Astrocyte (in vitro differentiated cells and primary cell): ENCODE measurements at regions not wholly inside any gene's neighbourhood (a gene's known extent, or its start where the extent isn't known, plus 50 kb on each side); places are given as distances from the start of the nearest gene placed in this dataset.

Experiments used
- DNase-seq: peaks from one replicate; pipeline ENCODE4 v3.0.0-alpha.2; 2010; ENCODE audit warnings: low read depth
- FAIRE-seq: peaks from 2 replicates; lab custom pipeline; 2011; peaks lifted over from hg19 to GRCh38; lab: Jason Lieb, UNC
- H2AFZ ChIP-seq: 2 replicates; pipeline ENCODE4 v1.6.0; 2012; ENCODE audit warnings: low read depth, low read length, inconsistent platforms
- H3K27ac ChIP-seq: 2 replicates; pipeline ENCODE4 v1.5.1; 2011; ENCODE audit warnings: low read depth, low read length, inconsistent platforms
- H3K27me3 ChIP-seq: 2 replicates; pipeline ENCODE4 v1.6.0; 2011; ENCODE audit warnings: low read length, inconsistent platforms; ENCODE audit not compliant: insufficient read depth
- H3K36me3 ChIP-seq: 2 replicates; pipeline ENCODE4 v1.5.1; 2011; ENCODE audit warnings: low read length, inconsistent platforms; ENCODE audit not compliant: insufficient read depth
- H3K4me1 ChIP-seq: 2 replicates; pipeline ENCODE4 v1.5.1; 2011; ENCODE audit warnings: low read length, inconsistent platforms; ENCODE audit not compliant: insufficient read depth
- H3K4me2 ChIP-seq: 2 replicates; pipeline ENCODE4 v1.6.0; 2012; ENCODE audit warnings: low read length, inconsistent platforms
- H3K4me3 ChIP-seq: 2 replicates; pipeline ENCODE4 v1.5.1; 2011; ENCODE audit warnings: low read depth, mild to moderate bottlenecking, low read length, inconsistent platforms; ENCODE audit not compliant: insufficient read depth
- H3K79me2 ChIP-seq: 2 replicates; pipeline ENCODE4 v1.6.0; 2012; ENCODE audit warnings: mild to moderate bottlenecking, low read length, inconsistent platforms; ENCODE audit not compliant: insufficient read depth
- H3K9ac ChIP-seq: 2 replicates; pipeline ENCODE4 v1.6.0; 2012; ENCODE audit warnings: mild to moderate bottlenecking, low read length, inconsistent platforms
- H3K9me3 ChIP-seq: 2 replicates; pipeline ENCODE4 v1.5.1; 2012; ENCODE audit warnings: low read depth, mild to moderate bottlenecking, low read length, inconsistent platforms; ENCODE audit not compliant: insufficient read depth
- H4K20me1 ChIP-seq: 2 replicates; pipeline ENCODE4 v1.6.0; 2012; ENCODE audit warnings: low read length, inconsistent platforms; ENCODE audit not compliant: insufficient read depth
- H3K27ac Mint-ChIP-seq: one replicate; pipeline ENCODE4 v1.8.0; 2021; ENCODE audit warnings: mild to moderate bottlenecking, mixed read lengths; ENCODE audit not compliant: unreplicated experiment
- H3K27me3 Mint-ChIP-seq: one replicate; pipeline ENCODE4 v1.8.0; 2021; ENCODE audit warnings: low read depth, mixed read lengths; ENCODE audit not compliant: unreplicated experiment
- H3K36me3 Mint-ChIP-seq: one replicate; pipeline ENCODE4 v1.8.0; 2021; ENCODE audit warnings: low read depth, mixed read lengths; ENCODE audit not compliant: unreplicated experiment
- H3K4me1 Mint-ChIP-seq: one replicate; pipeline ENCODE4 v1.8.0; 2021; ENCODE audit warnings: low read depth, mixed read lengths; ENCODE audit not compliant: unreplicated experiment
- H3K4me3 Mint-ChIP-seq: one replicate; pipeline ENCODE4 v1.8.0; 2021; ENCODE audit warnings: mild to moderate bottlenecking, moderate library complexity, mixed read lengths; ENCODE audit not compliant: unreplicated experiment
- H3K9me3 Mint-ChIP-seq: one replicate; pipeline ENCODE4 v1.8.0; 2021; ENCODE audit warnings: mild to moderate bottlenecking, mixed read lengths; ENCODE audit not compliant: unreplicated experiment
- CTCF ChIP-seq: IDR thresholded peaks from 2 replicates; pipeline ENCODE4 v1.5.1; 2011; ENCODE audit warnings: low read depth, mild to moderate bottlenecking, inconsistent platforms, low read length, moderate library complexity; ENCODE audit not compliant: insufficient read depth
- EZH2 ChIP-seq: IDR thresholded peaks from 2 replicates; pipeline ENCODE4 v1.6.1; 2012; ENCODE audit warnings: mild to moderate bottlenecking, low read length, inconsistent platforms; ENCODE audit not compliant: insufficient read depth

GRCh38 chr5:174312270-174312617, 266.7 kb downstream of the NSG2 start:
- Histone ChIP-seq H2AFZ (peak overlapping the region; percentile 87), H3K27ac (no peak overlapping the region), H3K4me2 (peak overlapping the region; percentile 84), H3K27me3 (no peaks in the 10 kb centered on the region), H3K36me3 (no peaks in the 10 kb centered on the region), H3K4me1 (peaks cover 4% of the 10 kb centered on the region), H3K9ac (no peak overlapping the region), H3K4me3 (peak overlapping the region; percentile 48), H3K79me2 (no peaks in the 10 kb centered on the region), H3K9me3 (no peaks in the 10 kb centered on the region), H4K20me1 (no peaks in the 10 kb centered on the region)
- Mint-ChIP-seq H3K9me3 (no peaks in the 10 kb centered on the region), H3K27me3 (peaks cover 50% of the 10 kb centered on the region), H3K4me3 (no peak overlapping the region), H3K36me3 (no peaks in the 10 kb centered on the region), H3K27ac (no peak overlapping the region), H3K4me1 (peaks cover 9% of the 10 kb centered on the region)
- DNase-seq (no peak), FAIRE-seq (no peak)
- TF ChIP-seq CTCF = no peak
- TF ChIP-seq EZH2 = no peak

DNA sequence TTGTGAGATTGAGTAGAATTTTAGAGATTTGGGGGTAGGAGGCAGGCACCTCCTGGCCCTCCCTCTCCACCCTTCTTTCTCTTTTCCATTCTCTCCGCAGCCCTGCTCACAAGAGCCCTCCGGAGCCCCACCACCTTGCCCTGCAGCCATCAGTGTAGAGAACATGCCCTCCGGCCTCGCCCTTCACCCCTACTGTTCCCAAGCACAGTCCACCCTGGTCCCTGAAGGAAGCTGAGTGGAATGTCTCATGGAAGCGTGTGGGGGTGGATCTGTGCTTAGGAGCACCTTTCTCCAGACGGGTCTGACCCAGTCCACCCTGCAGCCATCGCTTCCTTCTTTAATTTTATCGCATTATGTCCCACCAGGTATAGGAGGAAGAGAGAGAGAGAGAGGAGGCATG, 267.1 kb downstream of the NSG2 start:
- H2AFZ ChIP-seq = no peak overlapping the region
- no peaks in the 10 kb centered on the region for H3K79me2 ChIP-seq
- H3K36me3 Mint-ChIP-seq = no peaks in the 10 kb centered on the region
- H3K4me3 ChIP-seq = no peak overlapping the region
- H3K9ac ChIP-seq = no peak overlapping the region
- H3K9me3 Mint-ChIP-seq = no peaks in the 10 kb centered on the region
- no peak overlapping the region for H3K27ac Mint-ChIP-seq
- no peak overlapping the region for H3K4me2 ChIP-seq
- no peak overlapping the region for H3K27ac ChIP-seq
- peaks cover 9% of the 10 kb centered on the region for H3K4me1 Mint-ChIP-seq
- no peaks in the 10 kb centered on the region for H3K9me3 ChIP-seq
- no peaks in the 10 kb centered on the region for H3K36me3 ChIP-seq
- TF ChIP-seq CTCF = no peak
- no peak for TF ChIP-seq EZH2
- no peaks in the 10 kb centered on the region for H4K20me1 ChIP-seq
- FAIRE-seq = no peak
- H3K4me1 ChIP-seq = peaks cover 4% of the 10 kb centered on the region
- peak overlapping the region; percentile 20 for H3K4me3 Mint-ChIP-seq
- no peak for DNase-seq
- H3K27me3 Mint-ChIP-seq = peaks cover 53% of the 10 kb centered on the region
- no peaks in the 10 kb centered on the region for H3K27me3 ChIP-seq

DNA sequence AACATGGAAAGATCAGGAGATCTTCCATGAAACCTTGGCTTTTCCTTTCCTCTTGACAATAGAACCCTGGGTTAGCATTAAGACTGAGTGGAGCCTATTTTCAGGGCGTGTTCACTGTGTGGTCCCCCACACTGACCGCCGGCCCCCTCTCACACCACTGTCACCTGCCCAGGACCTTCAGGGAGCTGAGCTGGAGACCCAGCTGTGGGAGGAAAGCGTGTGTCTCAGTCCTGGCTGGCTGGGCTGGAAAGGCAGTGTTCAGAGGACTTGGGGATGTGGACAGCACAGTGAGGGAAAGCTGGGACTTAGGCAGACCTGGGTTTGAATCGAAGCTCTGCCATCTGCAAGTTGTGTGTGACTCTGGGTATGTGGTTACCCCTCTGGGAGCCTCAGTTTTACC, 268.1 kb downstream of the NSG2 start:
- Histone ChIP-seq H3K9me3 (no peaks in the 10 kb centered on the region), H3K27ac (no peak overlapping the region), H3K79me2 (no peaks in the 10 kb centered on the region), H3K4me1 (peaks cover 4% of the 10 kb centered on the region), H3K4me3 (no peak overlapping the region), H3K4me2 (no peak overlapping the region), H2AFZ (no peak overlapping the region), H3K36me3 (no peaks in the 10 kb centered on the region), H3K9ac (no peak overlapping the region), H3K27me3 (no peaks in the 10 kb centered on the region), H4K20me1 (no peaks in the 10 kb centered on the region)
- DNase-seq (no peak), FAIRE-seq (no peak)
- no peak overlapping the region for H3K4me3 Mint-ChIP-seq
- peaks cover 57% of the 10 kb centered on the region for H3K27me3 Mint-ChIP-seq
- no peak overlapping the region for H3K27ac Mint-ChIP-seq
- H3K36me3 Mint-ChIP-seq = no peaks in the 10 kb centered on the region
- no peaks in the 10 kb centered on the region for H3K9me3 Mint-ChIP-seq
- no peak for TF ChIP-seq CTCF
- TF ChIP-seq EZH2 = no peak
- peaks cover 9% of the 10 kb centered on the region for H3K4me1 Mint-ChIP-seq
